Kidney epithelial cell (primary cell): ENCODE measurements at regions not wholly inside any gene's neighbourhood (a gene's known extent, or its start where the extent isn't known, plus 50 kb on each side); places are given as distances from the start of the nearest gene placed in this dataset.

ENCODE experiments used
- DNase-seq: peaks from one replicate; pipeline ENCODE4 v3.0.0-alpha.2; 2010; ENCODE audit warnings: low read depth
- H3K27me3 ChIP-seq: 2 replicates; pipeline ENCODE4 v1.6.0; 2011; ENCODE audit warnings: low read length; ENCODE audit not compliant: control insufficient read depth, insufficient read depth
- H3K36me3 ChIP-seq: 2 replicates; pipeline ENCODE4 v1.5.1; 2011; ENCODE audit warnings: low read length; ENCODE audit not compliant: control insufficient read depth, insufficient read depth
- H3K4me3 ChIP-seq: 2 replicates; pipeline ENCODE4 v1.5.1; 2011; ENCODE audit warnings: low read depth, mild to moderate bottlenecking, control low read depth, low read length
- CTCF ChIP-seq: IDR thresholded peaks from 2 replicates; pipeline ENCODE4 v1.5.1; 2011; ENCODE audit warnings: mild to moderate bottlenecking, moderate library complexity, low read length, control low read depth, inconsistent platforms; ENCODE audit not compliant: insufficient read depth, poor library complexity, severe bottlenecking

DNA sequence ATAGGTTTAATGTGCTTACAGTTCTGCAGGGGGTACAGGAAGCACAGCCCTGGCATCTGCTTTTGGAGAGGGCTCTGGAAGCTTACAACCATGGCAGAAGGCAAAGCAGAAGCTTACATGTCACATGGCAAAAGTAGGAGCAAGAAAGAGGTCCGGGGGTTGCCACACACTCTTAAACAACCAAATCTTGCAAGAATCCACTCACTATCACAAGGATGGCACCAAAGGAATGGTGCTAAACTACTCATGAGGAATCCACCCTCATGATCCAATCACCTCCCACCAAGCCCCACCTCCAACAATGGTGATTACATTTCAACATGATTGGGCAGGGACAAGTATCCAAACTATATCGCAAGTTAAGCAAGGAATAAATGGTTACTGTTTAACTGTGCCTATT is 255.8 kb upstream of the AVPR1A start:
- Histone ChIP-seq H3K27me3 (no peaks in the 10 kb centered on the region), H3K4me3 (no peak overlapping the region), H3K36me3 (no peaks in the 10 kb centered on the region)
- no peak for TF ChIP-seq CTCF
- DNase-seq = no peak

DNA sequence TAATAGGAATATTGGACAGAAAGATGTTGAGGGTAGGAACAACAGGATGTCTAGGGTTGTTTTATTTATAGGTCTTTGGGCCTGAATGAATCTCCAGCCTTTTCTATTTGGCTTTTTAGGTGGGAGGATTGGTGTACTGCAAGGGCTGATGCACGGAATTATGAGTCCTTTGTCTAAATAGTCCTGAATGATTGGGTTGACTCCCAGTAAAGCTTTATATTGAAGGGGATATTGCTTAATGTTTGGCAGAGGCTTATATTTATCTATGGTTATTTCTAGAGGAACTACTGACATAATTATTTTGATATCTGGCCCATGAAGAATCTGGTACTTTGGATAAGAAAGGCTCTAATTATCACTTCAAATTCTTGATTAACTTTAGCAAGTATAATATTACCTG is 253.6 kb upstream of the AVPR1A start:
- Histone ChIP-seq H3K27me3 (no peaks in the 10 kb centered on the region), H3K4me3 (no peak overlapping the region), H3K36me3 (no peaks in the 10 kb centered on the region)
- TF ChIP-seq CTCF = no peak
- DNase-seq = no peak

DNA sequence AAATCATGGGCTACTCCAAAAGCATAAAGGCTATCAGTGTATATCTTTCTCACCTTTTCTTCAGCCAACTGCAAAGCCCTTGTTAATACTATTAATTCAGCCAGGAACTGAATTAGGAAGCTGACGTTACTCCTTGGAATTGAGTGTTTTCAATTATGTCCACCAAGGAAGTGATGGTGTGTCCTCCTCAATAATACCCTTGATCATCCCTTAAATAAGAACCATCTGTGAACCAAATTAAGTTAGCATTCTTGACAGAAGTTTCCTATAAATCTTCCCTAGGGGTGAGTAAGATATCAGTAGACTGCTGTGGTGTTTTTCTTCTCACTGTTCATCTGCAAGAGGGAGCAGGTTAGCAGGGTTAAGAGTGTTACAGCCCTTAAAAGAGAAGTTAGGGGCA is 252.3 kb upstream of the AVPR1A start:
- Histone ChIP-seq H3K4me3 (no peak overlapping the region), H3K36me3 (no peaks in the 10 kb centered on the region), H3K27me3 (no peaks in the 10 kb centered on the region)
- TF ChIP-seq CTCF = no peak
- DNase-seq = no peak

DNA sequence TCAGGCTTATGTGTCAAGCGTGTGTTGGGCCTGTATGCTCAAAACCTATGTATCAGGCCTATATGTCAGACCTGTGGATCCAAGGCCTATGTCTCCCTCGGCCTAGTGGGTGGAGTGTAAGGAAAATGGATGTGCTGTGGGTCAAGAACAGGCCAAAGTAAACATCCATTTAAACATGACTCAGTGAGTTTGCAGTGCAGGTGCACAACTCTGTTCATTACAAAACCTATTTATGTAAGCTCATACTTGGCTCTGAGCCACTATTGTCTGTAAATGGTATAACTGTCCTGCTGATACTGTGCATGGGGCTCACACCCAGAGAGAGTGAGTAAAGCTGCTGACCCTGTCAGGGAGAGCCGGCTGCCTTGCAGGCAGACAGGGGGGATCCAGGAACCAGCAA is 249.7 kb upstream of the AVPR1A start:
- no peaks in the 10 kb centered on the region for H3K36me3 ChIP-seq
- no peak overlapping the region for H3K4me3 ChIP-seq
- no peak for TF ChIP-seq CTCF
- peak; percentile 92 for DNase-seq
- H3K27me3 ChIP-seq = no peaks in the 10 kb centered on the region

- no peaks in the 10 kb centered on the region for H3K27me3 ChIP-seq
- no peaks in the 10 kb centered on the region for H3K36me3 ChIP-seq
- no peak overlapping the region for H3K4me3 ChIP-seq
- no peak for DNase-seq
- TF ChIP-seq CTCF = no peak
Observed at GRCh38 chr12:63400318-63400717, 249.3 kb upstream of the AVPR1A start.

GRCh38 chr12:63397807-63398206 is 246.8 kb upstream of the AVPR1A start:
- no peaks in the 10 kb centered on the region for H3K27me3 ChIP-seq
- H3K4me3 ChIP-seq = no peak overlapping the region

More at GRCh38 chr12:63397807-63398206, 246.8 kb upstream of the AVPR1A start:
- H3K36me3 ChIP-seq = no peaks in the 10 kb centered on the region
- no peak for DNase-seq
- TF ChIP-seq CTCF = no peak
